HG02852 (cell line): ENCODE measurements at regions not wholly inside any gene's neighbourhood (a gene's known extent, or its start where the extent isn't known, plus 50 kb on each side); places are given as distances from the start of the nearest gene placed in this dataset.
"Not testable (repeated sequence)": the region's sequence is repeated elsewhere in the genome, so short reads cannot be mapped to it uniquely, and the experiment has no call there.

ENCODE experiments used
- ATAC-seq: cut with Tn5 transposase; IDR thresholded peaks from one replicate; pipeline ENCODE4 v1.9.1; 2021; ENCODE audit warnings: mild to moderate bottlenecking, moderate library complexity; ENCODE audit not compliant: unreplicated experiment

GRCh38 chr18:24613896-24614640 lies 153.6 kb downstream of the HRH4 start:
- ATAC-seq = no peak

GRCh38 chr18:24616653-24617052 lies 156.2 kb downstream of the HRH4 start:
- no peak for ATAC-seq

GRCh38 chr18:24624421-24624820 lies 164.0 kb downstream of the HRH4 start:
- not testable (repeated sequence) for ATAC-seq

GRCh38 chr18:24627644-24628315 lies 167.3 kb downstream of the HRH4 start:
- no peak for ATAC-seq

GRCh38 chr18:24628326-24628725 lies 167.9 kb downstream of the HRH4 start:
- ATAC-seq = no peak

GRCh38 chr18:24629921-24630320 lies 169.5 kb downstream of the HRH4 start:
- no peak for ATAC-seq

GRCh38 chr18:24630346-24630880 lies 170.0 kb downstream of the HRH4 start:
- ATAC-seq = no peak

- ATAC-seq = no peak
These were observed 171.0 kb downstream of the HRH4 start for GRCh38 chr18:24631243-24632025.

GRCh38 chr18:24632158-24632988 lies 171.9 kb downstream of the HRH4 start:
- ATAC-seq = no peak

GRCh38 chr18:24633121-24633520 lies 172.7 kb downstream of the HRH4 start:
- ATAC-seq = no peak

GRCh38 chr18:24649571-24649970 lies 189.1 kb downstream of the HRH4 start:
- no peak for ATAC-seq

GRCh38 chr18:24651434-24651833 lies 191.0 kb downstream of the HRH4 start:
- no peak for ATAC-seq

- no peak for ATAC-seq
These were observed 195.6 kb downstream of the HRH4 start for GRCh38 chr18:24656050-24656449.

- ATAC-seq = no peak
These were observed 196.4 kb downstream of the HRH4 start for GRCh38 chr18:24656551-24657443.

- ATAC-seq = no peak
These were observed 197.0 kb downstream of the HRH4 start for GRCh38 chr18:24657444-24657842.

GRCh38 chr18:24658302-24658701 lies 197.9 kb downstream of the HRH4 start:
- ATAC-seq = no peak

- peak; percentile 65 for ATAC-seq
These were observed 199.6 kb downstream of the HRH4 start for GRCh38 chr18:24659827-24660720.

GRCh38 chr18:24660956-24661355 lies 200.5 kb downstream of the HRH4 start:
- no peak for ATAC-seq

- no peak for ATAC-seq
These were observed 202.0 kb downstream of the HRH4 start for GRCh38 chr18:24662412-24662821.
